ENCODE measurements at regions not wholly inside any gene's neighbourhood (a gene's known extent, or its start where the extent isn't known, plus 50 kb on each side); places are given as distances from the start of the nearest gene placed in this dataset.

- DNase-seq (ENCODE audit: low read depth, low spot score) (no peak), FAIRE-seq (no peak)
- intact Hi-C loops (cut with micrococcal nuclease) (no loop called here), dilution Hi-C loops (cut with MboI; ENCODE audit: extremely low pct_ligation_motif_present, low sequenced_read_pairs) (no loop called here)
- no peak overlapping the region for H3K27ac ChIP-seq (ENCODE audit: insufficient read depth, low read depth, low read length)
- H3K4me1 ChIP-seq (ENCODE audit: control insufficient read depth, extremely low read depth, insufficient read depth, low read length) = no peaks in the 10 kb centered on the region
- ChIA-PET CTCF (no interaction called here), POLR2A (no interaction called here)
- H3K27me3 ChIP-seq (ENCODE audit: control insufficient read depth in 2 of 2, insufficient read depth in 2 of 2, low read length in 2 of 2) = no peaks in the 10 kb centered on the region
- H3K4me2 ChIP-seq (ENCODE audit: insufficient read depth, low read length) = no peak overlapping the region
- no peaks in the 10 kb centered on the region for H3K36me3 ChIP-seq (ENCODE audit: control insufficient read depth in 2 of 2, extremely low read depth in 1 of 2, insufficient read depth in 2 of 2, low read length in 2 of 2)
- TF ChIP-seq, protein P1, sequence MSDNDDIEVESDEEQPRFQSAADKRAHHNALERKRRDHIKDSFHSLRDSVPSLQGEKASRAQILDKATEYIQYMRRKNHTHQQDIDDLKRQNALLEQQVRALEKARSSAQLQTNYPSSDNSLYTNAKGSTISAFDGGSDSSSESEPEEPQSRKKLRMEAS (IDR thresholded peaks at IDR 0.05; ENCODE audit: insufficient read depth, insufficient read length) = no peak
- TF ChIP-seq EZH2 (IDR thresholded peaks at IDR 0.05; ENCODE audit: borderline replicate concordance, low read depth, low read length, severe bottlenecking) = no peak
- no peak for TF ChIP-seq MYC (IDR thresholded peaks at IDR 0.05; ENCODE audit: low read depth, low read length)
- no peak for TF ChIP-seq GATA2 (IDR thresholded peaks at IDR 0.05; ENCODE audit: insufficient read depth, insufficient read length, low read depth, low read length)
- no peak for TF ChIP-seq POLR2A (IDR thresholded peaks at IDR 0.05; ENCODE audit: low read depth, low read length)
- TF ChIP-seq JUN (IDR thresholded peaks at IDR 0.05; ENCODE audit: borderline replicate concordance, insufficient read depth, insufficient read length, low read depth) = no peak
- no peak for TF ChIP-seq FOS (IDR thresholded peaks at IDR 0.05; ENCODE audit: borderline replicate concordance, insufficient read depth, low read length)
- TF ChIP-seq CTCF (IDR thresholded peaks at IDR 0.05; ENCODE audit: extremely low read depth in 1 of 2, insufficient read depth in 1 of 2, low read depth in 1 of 2, low read length in 2 of 2) = no peak
- TF ChIP-seq POLR2AphosphoS5 (IDR thresholded peaks at IDR 0.05; ENCODE audit: insufficient read depth, low read depth, low read length) = no peak
- H3K9me3 ChIP-seq (replicated peaks; ENCODE audit: control insufficient read depth, insufficient read depth, low read length) = peaks cover 3% of the 10 kb centered on the region
- no peaks in the 10 kb centered on the region for H3K9me1 ChIP-seq (replicated peaks; ENCODE audit: control insufficient read depth, extremely low read depth, insufficient read depth, low read length)
- H2AFZ ChIP-seq (ENCODE audit: low read depth, low read length) = no peak overlapping the region
- H3K4me3 ChIP-seq (replicated peaks in 1 of 3; ENCODE audit: insufficient read depth in 1 of 3, low read depth in 1 of 3, low read length in 3 of 3) = no peak overlapping the region
- BruUV-seq (replicated peaks) = no TSS peak
- H4K20me1 ChIP-seq (replicated peaks; ENCODE audit: control insufficient read depth, extremely low read depth, insufficient read depth, low read length) = no peaks in the 10 kb centered on the region
- H3K79me2 ChIP-seq (ENCODE audit: control insufficient read depth, insufficient read depth, low read length) = no peaks in the 10 kb centered on the region
- no peak overlapping the region for H3K9ac ChIP-seq (replicated peaks; ENCODE audit: extremely low read depth, insufficient read depth, low read length)
These were observed 106.6 kb upstream of the CDH6 start for GRCh38 chr5:31086839-31087415.

All from endothelial cell of umbilical vein (primary cell).